GM12865 (cell line): ENCODE measurements at regions not wholly inside any gene's neighbourhood (a gene's known extent, or its start where the extent isn't known, plus 50 kb on each side); places are given as distances from the start of the nearest gene placed in this dataset.

Experiments
- DNase-seq: peaks from one replicate; pipeline ENCODE4 v3.0.0; 2010; ENCODE audit warnings: low read depth
- H3K4me3 ChIP-seq: 2 replicates; pipeline ENCODE4 v1.5.1; 2011; ENCODE audit warnings: mild to moderate bottlenecking, low read depth, low read length, control low read depth
- TF ChIP-seq, protein P1 (sequence below): IDR thresholded peaks from 2 replicates; pipeline ENCODE4 v1.5.1; 2011; ENCODE audit warnings: low read length, control low read depth, low read depth, inconsistent platforms; ENCODE audit not compliant: insufficient read depth; ENCODE audit errors: missing control alignments

DNA sequence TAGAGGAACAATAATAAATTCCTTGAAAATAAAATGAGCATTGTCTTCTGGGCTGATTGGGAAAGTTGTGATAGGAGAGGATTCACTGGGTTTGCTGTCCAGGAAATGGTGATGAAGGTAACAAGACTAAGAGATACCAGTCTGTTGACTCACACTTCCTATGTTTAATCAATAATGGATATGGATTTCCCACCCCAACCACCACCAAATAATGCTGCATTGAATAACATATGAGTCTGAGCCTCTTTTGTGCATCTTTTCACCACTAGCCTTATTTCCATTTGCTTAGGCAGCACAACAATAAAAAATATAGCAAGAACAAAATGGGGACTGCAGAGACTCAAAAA is 120.2 kb upstream of the NFIB start:
- TF ChIP-seq, protein P1, sequence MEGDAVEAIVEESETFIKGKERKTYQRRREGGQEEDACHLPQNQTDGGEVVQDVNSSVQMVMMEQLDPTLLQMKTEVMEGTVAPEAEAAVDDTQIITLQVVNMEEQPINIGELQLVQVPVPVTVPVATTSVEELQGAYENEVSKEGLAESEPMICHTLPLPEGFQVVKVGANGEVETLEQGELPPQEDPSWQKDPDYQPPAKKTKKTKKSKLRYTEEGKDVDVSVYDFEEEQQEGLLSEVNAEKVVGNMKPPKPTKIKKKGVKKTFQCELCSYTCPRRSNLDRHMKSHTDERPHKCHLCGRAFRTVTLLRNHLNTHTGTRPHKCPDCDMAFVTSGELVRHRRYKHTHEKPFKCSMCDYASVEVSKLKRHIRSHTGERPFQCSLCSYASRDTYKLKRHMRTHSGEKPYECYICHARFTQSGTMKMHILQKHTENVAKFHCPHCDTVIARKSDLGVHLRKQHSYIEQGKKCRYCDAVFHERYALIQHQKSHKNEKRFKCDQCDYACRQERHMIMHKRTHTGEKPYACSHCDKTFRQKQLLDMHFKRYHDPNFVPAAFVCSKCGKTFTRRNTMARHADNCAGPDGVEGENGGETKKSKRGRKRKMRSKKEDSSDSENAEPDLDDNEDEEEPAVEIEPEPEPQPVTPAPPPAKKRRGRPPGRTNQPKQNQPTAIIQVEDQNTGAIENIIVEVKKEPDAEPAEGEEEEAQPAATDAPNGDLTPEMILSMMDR = no peak
- DNase-seq = no peak
- H3K4me3 ChIP-seq = no peak overlapping the region

DNA sequence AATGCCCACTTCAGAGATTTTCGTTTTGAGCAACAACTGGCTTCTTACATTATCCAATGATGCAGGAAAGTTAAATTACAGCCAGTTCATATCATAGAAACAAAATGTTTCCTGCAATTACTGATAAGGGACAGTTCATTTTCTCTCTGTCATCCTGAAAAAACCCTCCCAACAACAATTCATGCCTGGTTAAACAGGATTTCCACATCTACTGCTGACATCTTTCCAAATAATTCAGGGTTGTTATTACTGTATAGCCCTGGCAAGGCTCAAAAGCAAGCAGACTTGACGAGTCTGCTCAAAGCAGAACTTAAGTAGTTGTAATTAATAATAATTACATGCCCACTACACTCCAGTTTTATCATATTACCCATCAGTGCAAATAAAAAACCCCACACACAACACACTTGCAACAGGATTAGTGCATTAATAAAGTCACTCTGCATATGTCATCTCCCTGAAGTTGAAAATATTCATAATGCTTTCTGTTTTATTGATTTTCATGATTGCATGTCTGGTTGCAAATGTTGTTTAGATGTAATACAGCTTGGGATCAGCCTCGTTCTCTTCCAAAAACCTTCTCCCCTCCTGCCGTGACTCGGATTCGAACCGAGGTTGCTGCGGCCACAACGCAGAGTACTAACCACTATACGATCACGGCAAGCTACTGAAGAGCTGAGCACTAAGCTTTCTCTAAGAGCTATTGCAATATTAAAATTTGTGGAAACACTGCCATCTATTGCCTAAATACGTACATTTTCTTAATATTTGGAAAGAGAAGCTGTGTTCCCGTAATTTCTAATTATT is 119.6 kb upstream of the NFIB start:
- H3K4me3 ChIP-seq = no peak overlapping the region
- DNase-seq = peak; percentile 23
- TF ChIP-seq, protein P1 = no peak

DNA sequence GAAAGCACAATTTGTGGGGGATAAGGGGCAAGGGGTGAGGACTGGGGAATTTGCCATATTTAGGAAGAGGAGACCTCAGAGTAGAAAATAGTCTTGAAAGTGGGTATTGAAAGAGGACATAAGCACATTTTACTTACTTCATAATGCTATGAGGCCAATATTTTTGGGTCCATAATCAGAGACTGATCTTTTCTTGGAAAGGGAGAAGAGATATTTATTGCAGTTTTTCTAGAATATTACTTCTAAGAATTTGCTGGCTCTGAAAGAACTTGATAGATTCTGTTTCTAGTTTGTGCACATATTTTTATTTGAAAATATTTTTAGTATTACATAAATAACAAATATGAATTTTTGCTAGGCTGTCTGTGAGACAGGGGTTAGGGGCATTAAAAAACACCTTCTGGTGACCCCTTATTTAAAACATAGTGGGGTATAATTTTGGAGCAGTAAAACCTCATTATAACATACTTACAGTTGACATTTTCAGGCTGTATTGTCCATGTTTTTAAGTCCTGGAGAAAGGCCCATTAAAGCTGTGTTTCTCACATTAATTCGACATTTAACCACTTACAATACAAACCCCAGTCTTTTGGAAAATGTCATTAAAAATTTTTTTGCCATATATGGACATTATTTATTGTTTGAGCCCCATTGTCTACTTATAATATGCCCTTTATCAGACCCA is 118.9 kb upstream of the NFIB start:
- TF ChIP-seq, protein P1 = no peak
- no peak for DNase-seq
- H3K4me3 ChIP-seq = no peak overlapping the region

DNA sequence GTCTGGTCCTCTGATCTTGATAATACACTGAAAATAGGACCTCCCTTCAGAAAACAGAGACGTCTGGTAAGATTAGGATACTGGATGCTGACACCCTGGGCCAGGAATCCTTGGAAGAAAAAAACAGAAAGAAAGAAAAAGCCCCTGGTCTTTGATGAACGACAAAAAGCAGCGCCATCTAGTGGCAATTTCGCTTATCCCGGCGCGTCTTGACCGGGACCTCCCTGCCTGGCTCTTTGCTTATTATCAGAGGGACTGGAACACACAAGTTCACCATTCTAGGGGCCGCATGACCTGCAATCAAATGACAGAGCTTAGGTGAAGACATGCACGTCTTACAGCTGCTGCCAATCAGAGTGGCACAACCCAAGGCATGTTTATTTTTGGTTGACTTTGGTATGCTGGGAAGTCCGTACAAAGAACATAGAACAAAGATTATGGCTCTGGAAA is 114.9 kb upstream of the NFIB start:
- no peak overlapping the region for H3K4me3 ChIP-seq
- DNase-seq = peak; percentile 68
- TF ChIP-seq, protein P1 = peak; percentile 66

DNA sequence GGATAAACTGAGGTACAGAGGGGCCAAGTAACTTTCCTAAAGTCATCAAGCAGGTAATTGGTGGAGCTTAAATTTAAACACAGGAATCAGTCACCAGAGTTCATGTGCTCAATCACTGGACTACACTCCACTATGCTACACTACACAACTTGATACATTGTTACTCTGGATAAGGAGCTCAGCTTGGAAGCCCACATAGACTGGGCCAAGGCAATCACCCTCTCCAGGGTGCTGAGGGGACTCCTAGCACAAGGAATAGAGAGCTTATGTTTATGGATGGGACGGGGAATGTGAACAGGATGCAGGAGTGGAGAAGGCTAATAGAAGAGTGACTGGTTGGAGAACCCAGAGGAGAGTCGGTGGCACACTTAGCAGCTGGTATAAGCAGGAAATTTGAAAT is 113.5 kb upstream of the NFIB start:
- no peak for DNase-seq
- TF ChIP-seq, protein P1 = no peak
- no peak overlapping the region for H3K4me3 ChIP-seq

DNA sequence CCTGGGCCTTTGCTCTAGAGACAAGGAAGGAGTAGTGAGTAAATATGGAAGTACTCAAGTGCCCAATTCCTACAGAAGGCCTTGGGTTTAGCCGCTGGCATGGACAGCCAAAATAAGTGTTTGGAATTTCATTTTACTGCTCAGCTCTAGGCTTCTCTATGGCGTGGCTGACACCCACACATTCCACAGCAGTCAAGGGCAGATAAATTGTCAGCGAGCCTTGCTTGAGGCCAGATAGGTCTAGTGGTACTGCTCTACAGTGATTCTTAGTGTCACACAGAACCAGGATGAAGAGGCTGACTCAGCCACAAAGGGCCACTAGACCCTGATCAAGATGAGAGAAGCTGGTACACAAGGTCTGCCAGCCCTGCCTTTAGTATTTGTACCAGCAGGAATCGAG is 111.0 kb upstream of the NFIB start:
- no peak overlapping the region for H3K4me3 ChIP-seq
- TF ChIP-seq, protein P1 = no peak
- no peak for DNase-seq

DNA sequence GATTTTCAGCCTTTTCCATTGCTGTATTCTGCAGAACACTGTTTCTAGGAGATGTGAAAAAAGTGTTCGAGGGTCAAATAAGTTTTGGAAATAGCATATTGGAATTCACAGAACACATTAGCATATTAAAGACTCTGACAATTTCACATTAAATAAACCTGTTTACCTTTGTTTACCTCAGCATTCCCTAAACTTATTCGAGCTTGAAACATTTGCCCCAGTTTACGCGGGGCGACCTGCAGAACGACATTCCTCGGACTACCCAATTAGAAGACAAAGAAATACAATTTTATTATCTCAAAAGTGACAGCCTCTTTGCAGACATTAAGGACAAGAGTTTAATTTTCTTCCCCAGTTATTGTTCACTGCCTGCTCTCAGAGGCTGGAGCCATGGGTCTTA is 110.3 kb upstream of the NFIB start:
- TF ChIP-seq, protein P1 = no peak
- no peak overlapping the region for H3K4me3 ChIP-seq
- no peak for DNase-seq
